ENCODE measurements at regions not wholly inside any gene's neighbourhood (a gene's known extent, or its start where the extent isn't known, plus 50 kb on each side); places are given as distances from the start of the nearest gene placed in this dataset.

- TF ChIP-seq POLR2A (IDR thresholded peaks at IDR 0.05) (no peak), CTCF (IDR thresholded peaks at IDR 0.05) (no peak)
These were observed 1015.5 kb upstream of the LRRN3 start for GRCh38 chr7:110075450-110075849.

Data from body of pancreas (tissue), 4 donors.